NCI-H1930 (cell line): ENCODE measurements at regions not wholly inside any gene's neighbourhood (a gene's known extent, or its start where the extent isn't known, plus 50 kb on each side); places are given as distances from the start of the nearest gene placed in this dataset.

ENCODE experiments used
- DNase-seq, 2 experiments: peaks; one replicate each; lab custom pipeline; 2025; lab: John Stamatoyannopoulos, UW

- no peak for DNase-seq
Measured at GRCh38 chr7:34275624-34276023, 370.3 kb downstream of the BMPER start.

- no peak for DNase-seq
Measured at GRCh38 chr7:34277016-34277802, 371.9 kb downstream of the BMPER start.

- no peak for DNase-seq
Measured at GRCh38 chr7:34277803-34278199, 372.5 kb downstream of the BMPER start.

GRCh38 chr7:34281260-34281659 is 375.9 kb downstream of the BMPER start:
- no peak for DNase-seq

GRCh38 chr7:34282271-34282670 is 375.7 kb upstream of the NPSR1 start:
- DNase-seq, result no peak

GRCh38 chr7:34296663-34297062 is 361.4 kb upstream of the NPSR1 start:
- DNase-seq, result no peak

- no peak for DNase-seq
Measured at GRCh38 chr7:34298492-34299013, 359.5 kb upstream of the NPSR1 start.

- no peak for DNase-seq
Measured at GRCh38 chr7:34299066-34299465, 359.0 kb upstream of the NPSR1 start.

GRCh38 chr7:34307540-34307939 is 350.5 kb upstream of the NPSR1 start:
- no peak for DNase-seq

- DNase-seq, result no peak
Measured at GRCh38 chr7:34308595-34308994, 349.4 kb upstream of the NPSR1 start.

- DNase-seq, result no peak
Measured at GRCh38 chr7:34309116-34309515, 348.9 kb upstream of the NPSR1 start.

GRCh38 chr7:34309584-34309983 is 348.4 kb upstream of the NPSR1 start:
- DNase-seq, result no peak

GRCh38 chr7:34311591-34311990 is 346.4 kb upstream of the NPSR1 start:
- no peak for DNase-seq

- no peak for DNase-seq
Measured at GRCh38 chr7:34312624-34313023, 345.4 kb upstream of the NPSR1 start.

GRCh38 chr7:34313289-34313688 is 344.7 kb upstream of the NPSR1 start:
- no peak for DNase-seq

- no peak for DNase-seq
Measured at GRCh38 chr7:34315032-34315431, 343.0 kb upstream of the NPSR1 start.

GRCh38 chr7:34317039-34317438 is 341.0 kb upstream of the NPSR1 start:
- DNase-seq, result no peak

- no peak for DNase-seq
Measured at GRCh38 chr7:34320412-34320811, 337.6 kb upstream of the NPSR1 start.

- peak; percentile 14 to 51 for DNase-seq
Measured at GRCh38 chr7:34320926-34321661, 336.9 kb upstream of the NPSR1 start.

GRCh38 chr7:34322841-34323240 is 335.2 kb upstream of the NPSR1 start:
- no peak for DNase-seq

- no peak for DNase-seq
Measured at GRCh38 chr7:34327681-34328080, 330.3 kb upstream of the NPSR1 start.

GRCh38 chr7:34330308-34330707 is 327.7 kb upstream of the NPSR1 start:
- no peak for DNase-seq

GRCh38 chr7:34331102-34331501 is 326.9 kb upstream of the NPSR1 start:
- DNase-seq, result no peak
